Osteoblast (primary cell): ENCODE measurements at regions not wholly inside any gene's neighbourhood (a gene's known extent, or its start where the extent isn't known, plus 50 kb on each side); places are given as distances from the start of the nearest gene placed in this dataset.

Experiments used
- DNase-seq: peaks from one replicate; pipeline ENCODE4 v3.0.0; 2011; ENCODE audit warnings: low spot score, mixed read lengths; ENCODE audit not compliant: insufficient read length; ENCODE audit errors: missing footprints
- H2AFZ ChIP-seq: 2 replicates; pipeline ENCODE4 v1.6.0; 2011; ENCODE audit warnings: mild to moderate bottlenecking, low read length
- H3K27ac ChIP-seq: 2 replicates; pipeline ENCODE4 v1.5.1; 2011; ENCODE audit warnings: mild to moderate bottlenecking, low read depth, low read length, moderate library complexity
- H3K27me3 ChIP-seq: 2 replicates; pipeline ENCODE4 v1.6.0; 2012; ENCODE audit warnings: mild to moderate bottlenecking, control low read depth, inconsistent platforms, low read length, moderate library complexity; ENCODE audit not compliant: insufficient read depth
- H3K36me3 ChIP-seq: 2 replicates; pipeline ENCODE4 v1.5.1; 2011; ENCODE audit warnings: mild to moderate bottlenecking, low read length, control low read depth, moderate library complexity; ENCODE audit not compliant: insufficient read depth
- H3K4me1 ChIP-seq: 2 replicates; pipeline ENCODE4 v1.5.1; 2011; ENCODE audit warnings: mild to moderate bottlenecking, low read length, control low read depth, moderate library complexity; ENCODE audit not compliant: insufficient read depth
- H3K4me2 ChIP-seq: 2 replicates; pipeline ENCODE4 v1.6.0; 2011; ENCODE audit warnings: mild to moderate bottlenecking, low read length; ENCODE audit not compliant: insufficient read depth
- H3K4me3 ChIP-seq: fragments of 200-600 bp; sonication (generic); 3 replicates; pipeline ENCODE4 v1.5.1; 2012; ENCODE audit warnings: mild to moderate bottlenecking, low read length, inconsistent platforms; ENCODE audit not compliant: insufficient read depth
- H3K79me2 ChIP-seq: 2 replicates; pipeline ENCODE4 v1.6.0; 2012; ENCODE audit warnings: mild to moderate bottlenecking, low read length, control low read depth, inconsistent platforms; ENCODE audit not compliant: insufficient read depth
- H3K9me3 ChIP-seq: 2 replicates; pipeline ENCODE4 v1.5.1; 2011; ENCODE audit warnings: low read depth, low read length, control low read depth
- H4K20me1 ChIP-seq: 2 replicates; pipeline ENCODE4 v1.6.0; 2012; ENCODE audit warnings: mild to moderate bottlenecking, low read length, control low read depth; ENCODE audit not compliant: insufficient read depth
- TF ChIP-seq, protein P1 (sequence below): IDR thresholded peaks from 2 replicates; pipeline ENCODE4 v1.5.1; 2011; ENCODE audit warnings: mild to moderate bottlenecking, low read depth, low read length, moderate library complexity; ENCODE audit errors: extremely low read depth

- H3K27me3 ChIP-seq: no peaks in the 10 kb centered on the region
- TF ChIP-seq, protein P1, sequence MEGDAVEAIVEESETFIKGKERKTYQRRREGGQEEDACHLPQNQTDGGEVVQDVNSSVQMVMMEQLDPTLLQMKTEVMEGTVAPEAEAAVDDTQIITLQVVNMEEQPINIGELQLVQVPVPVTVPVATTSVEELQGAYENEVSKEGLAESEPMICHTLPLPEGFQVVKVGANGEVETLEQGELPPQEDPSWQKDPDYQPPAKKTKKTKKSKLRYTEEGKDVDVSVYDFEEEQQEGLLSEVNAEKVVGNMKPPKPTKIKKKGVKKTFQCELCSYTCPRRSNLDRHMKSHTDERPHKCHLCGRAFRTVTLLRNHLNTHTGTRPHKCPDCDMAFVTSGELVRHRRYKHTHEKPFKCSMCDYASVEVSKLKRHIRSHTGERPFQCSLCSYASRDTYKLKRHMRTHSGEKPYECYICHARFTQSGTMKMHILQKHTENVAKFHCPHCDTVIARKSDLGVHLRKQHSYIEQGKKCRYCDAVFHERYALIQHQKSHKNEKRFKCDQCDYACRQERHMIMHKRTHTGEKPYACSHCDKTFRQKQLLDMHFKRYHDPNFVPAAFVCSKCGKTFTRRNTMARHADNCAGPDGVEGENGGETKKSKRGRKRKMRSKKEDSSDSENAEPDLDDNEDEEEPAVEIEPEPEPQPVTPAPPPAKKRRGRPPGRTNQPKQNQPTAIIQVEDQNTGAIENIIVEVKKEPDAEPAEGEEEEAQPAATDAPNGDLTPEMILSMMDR: no peak
- DNase-seq: no peak
- H4K20me1 ChIP-seq: no peaks in the 10 kb centered on the region
- H3K79me2 ChIP-seq: no peaks in the 10 kb centered on the region
- H3K36me3 ChIP-seq: no peaks in the 10 kb centered on the region
- no peak overlapping the region for H3K27ac ChIP-seq
- H3K4me2 ChIP-seq: no peak overlapping the region
- no peak overlapping the region for H3K4me3 ChIP-seq
- H3K4me1 ChIP-seq: no peaks in the 10 kb centered on the region
- H3K9me3 ChIP-seq: no peaks in the 10 kb centered on the region
- H2AFZ ChIP-seq: no peak overlapping the region
These were observed 462.9 kb downstream of the ACTL7B start for GRCh38 chr9:108392877-108393276.

DNA sequence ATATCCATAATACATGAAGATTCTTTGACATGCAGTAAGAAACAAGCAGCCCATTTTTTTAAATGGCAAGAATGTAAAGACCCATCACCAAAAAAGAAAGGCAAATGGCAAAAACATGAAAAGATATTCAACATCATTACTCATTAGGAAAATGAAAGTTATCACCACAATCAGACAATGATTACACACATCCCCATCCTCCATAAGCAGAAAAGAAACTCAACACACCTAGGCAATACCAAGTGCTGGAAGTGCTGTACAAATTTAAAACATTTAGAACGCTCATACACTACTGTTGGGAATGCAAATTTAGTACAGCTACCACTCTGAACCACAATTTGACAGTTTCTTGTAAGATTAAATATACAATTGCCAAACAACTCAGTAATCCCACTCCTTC is 466.7 kb downstream of the ACTL7B start:
- DNase-seq: no peak
- Histone ChIP-seq H3K4me1 (peaks cover 14% of the 10 kb centered on the region), H3K4me3 (no peak overlapping the region), H3K27ac (no peak overlapping the region), H3K27me3 (no peaks in the 10 kb centered on the region), H3K9me3 (no peaks in the 10 kb centered on the region), H3K4me2 (no peak overlapping the region), H3K79me2 (no peaks in the 10 kb centered on the region), H2AFZ (no peak overlapping the region), H4K20me1 (no peaks in the 10 kb centered on the region), H3K36me3 (no peaks in the 10 kb centered on the region)
- TF ChIP-seq, protein P1: no peak

GRCh38 chr9:108386859-108387384 is 468.9 kb downstream of the ACTL7B start:
- Histone ChIP-seq H3K4me2 (peak overlapping the region; percentile 30), H4K20me1 (no peaks in the 10 kb centered on the region), H3K27ac (peak overlapping the region; percentile 43)

GRCh38 chr9:108386032-108386431 is 469.8 kb downstream of the ACTL7B start:
- no peaks in the 10 kb centered on the region for H3K36me3 ChIP-seq
- H3K27me3 ChIP-seq: no peaks in the 10 kb centered on the region
- no peak overlapping the region for H3K4me3 ChIP-seq
- no peak overlapping the region for H3K4me2 ChIP-seq
- H3K9me3 ChIP-seq: no peaks in the 10 kb centered on the region
- no peak overlapping the region for H3K27ac ChIP-seq
- H4K20me1 ChIP-seq: no peaks in the 10 kb centered on the region
- no peak overlapping the region for H2AFZ ChIP-seq
- peaks cover 14% of the 10 kb centered on the region for H3K4me1 ChIP-seq
- DNase-seq: peak; percentile 30
- TF ChIP-seq, protein P1: no peak
- H3K79me2 ChIP-seq: no peaks in the 10 kb centered on the region

More at GRCh38 chr9:108386859-108387384, 468.9 kb downstream of the ACTL7B start:
- Histone ChIP-seq H2AFZ (no peak overlapping the region), H3K36me3 (no peaks in the 10 kb centered on the region), H3K9me3 (no peaks in the 10 kb centered on the region), H3K4me3 (no peak overlapping the region), H3K4me1 (peaks cover 14% of the 10 kb centered on the region), H3K79me2 (no peaks in the 10 kb centered on the region), H3K27me3 (no peaks in the 10 kb centered on the region)
- TF ChIP-seq, protein P1: no peak
- peak; percentile 92 for DNase-seq
